Prostate gland (tissue), 2 donors: ENCODE measurements at regions not wholly inside any gene's neighbourhood (a gene's known extent, or its start where the extent isn't known, plus 50 kb on each side); places are given as distances from the start of the nearest gene placed in this dataset.

Experiments
- DNase-seq: peaks from one replicate; pipeline ENCODE4 v3.0.0-alpha.2; 2019; ENCODE audit warnings: low spot score
- H3K27ac ChIP-seq, 2 donors: fragments of 200-600 bp; sonication (generic); 2 replicates each; pipeline ENCODE4 v1.5.1; 2017 to 2019
- H3K27me3 ChIP-seq: fragments of 200-600 bp; sonication (generic); replicated peaks from 2 replicates; pipeline ENCODE4 v1.5.1; 2019; ENCODE audit not compliant: insufficient read depth
- H3K36me3 ChIP-seq, 2 donors: fragments of 200-600 bp; sonication (generic); 1 replicate in 1 of 2; 2 replicates in 1 of 2; pipeline versions ENCODE4 v1.5.1 to v1.8.1; 2017 to 2019
- H3K4me1 ChIP-seq: fragments of 200-600 bp; sonication (generic); replicated peaks from 2 replicates; pipeline ENCODE4 v1.5.1; 2019
- H3K4me3 ChIP-seq, 2 donors: fragments of 200-600 bp; sonication (generic); 2 replicates each; pipeline ENCODE4 v1.5.1; 2017 to 2019
- H3K9me3 ChIP-seq: fragments of 200-600 bp; sonication (generic); 2 replicates; pipeline ENCODE4 v1.5.1; 2017
- POLR2A ChIP-seq: fragments of 450-650 bp; IDR thresholded peaks from one replicate; pipeline ENCODE4 v1.6.1; 2016; ENCODE audit warnings: antibody characterized with exemption, mild to moderate bottlenecking
- POLR2AphosphoS5 ChIP-seq: sonication (generic); formaldehyde crosslinking; IDR thresholded peaks from one replicate; pipeline ENCODE4 v1.6.1; 2017; ENCODE audit warnings: antibody characterized with exemption
- WGBS: methylation state at CpG from one replicate; pipeline ENCODE4 v1.1.5; 2018; 5-methylcytosine and 5-hydroxymethylcytosine counted together
- intact Hi-C: fragments of 100-400 bp; cut with DNase I; formaldehyde crosslinking; loops from one replicate; pipeline ENCODE4 v1.14.2; 2022
- TF ChIP-seq, protein P1 (sequence below), 4 experiments: fragments of 200-600 bp in 2 of 4; fragments of 450-650 bp in 2 of 4; sonication (generic) in 2 of 4; IDR thresholded peaks; 1 replicate in 3 of 4; 2 replicates in 1 of 4; pipeline ENCODE4 v1.5.1; 2016 to 2019; ENCODE audit warnings: antibody characterized with exemption in 4 of 4, mild to moderate bottlenecking in 2 of 4, moderate library complexity in 2 of 4

DNA sequence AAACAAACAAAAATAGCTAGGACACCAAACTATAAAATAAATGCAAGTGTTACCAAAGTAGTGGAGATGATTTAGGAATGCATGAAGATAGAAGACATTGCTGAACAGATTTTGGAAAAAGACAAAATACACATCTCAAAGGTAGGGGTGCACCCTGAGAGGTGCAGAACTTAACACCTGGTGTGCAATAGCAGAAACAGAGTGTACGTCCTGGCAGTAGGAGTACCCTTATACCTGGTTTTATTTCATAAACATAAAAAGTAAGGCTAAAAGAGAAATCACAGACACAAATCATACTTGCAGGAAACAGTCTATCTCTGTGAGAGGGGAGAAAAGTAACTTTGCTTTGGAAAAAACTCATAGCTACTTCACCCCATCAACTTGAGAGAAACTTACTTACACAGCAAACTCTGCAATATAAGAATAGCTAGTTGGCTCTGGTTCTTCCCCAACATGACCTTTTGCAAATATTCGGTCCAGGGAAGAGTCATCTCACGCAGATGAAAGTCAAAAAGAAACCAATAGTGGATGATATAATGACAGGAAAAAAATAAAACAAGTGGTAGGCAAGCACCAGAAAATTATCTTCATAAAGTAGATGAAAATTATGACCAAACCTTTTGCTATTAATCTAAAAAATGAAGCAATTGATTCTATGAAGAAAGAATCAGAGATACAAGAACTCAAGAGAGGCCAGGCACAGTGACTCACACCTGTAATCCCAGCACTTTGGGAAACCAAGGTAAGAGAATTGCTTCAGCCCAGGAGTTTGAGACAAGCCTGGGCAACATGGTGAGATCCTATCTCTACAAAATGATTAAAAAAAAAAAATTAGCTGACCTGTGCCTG, 108.9 kb upstream of the BNIP2 start:
- Histone ChIP-seq H3K4me3 (no peak overlapping the region), H3K9me3 (no peaks in the 10 kb centered on the region), H3K27me3 (peaks cover 2% of the 10 kb centered on the region), H3K27ac (no peak overlapping the region), H3K36me3 (no peaks in the 10 kb centered on the region), H3K4me1 (no peaks in the 10 kb centered on the region)
- WGBS: 80% methylated on average over 3 of the region's 3 CpGs
- no peak for DNase-seq
- TF ChIP-seq POLR2AphosphoS5 (no peak), POLR2A (no peak)
- TF ChIP-seq, protein P1, sequence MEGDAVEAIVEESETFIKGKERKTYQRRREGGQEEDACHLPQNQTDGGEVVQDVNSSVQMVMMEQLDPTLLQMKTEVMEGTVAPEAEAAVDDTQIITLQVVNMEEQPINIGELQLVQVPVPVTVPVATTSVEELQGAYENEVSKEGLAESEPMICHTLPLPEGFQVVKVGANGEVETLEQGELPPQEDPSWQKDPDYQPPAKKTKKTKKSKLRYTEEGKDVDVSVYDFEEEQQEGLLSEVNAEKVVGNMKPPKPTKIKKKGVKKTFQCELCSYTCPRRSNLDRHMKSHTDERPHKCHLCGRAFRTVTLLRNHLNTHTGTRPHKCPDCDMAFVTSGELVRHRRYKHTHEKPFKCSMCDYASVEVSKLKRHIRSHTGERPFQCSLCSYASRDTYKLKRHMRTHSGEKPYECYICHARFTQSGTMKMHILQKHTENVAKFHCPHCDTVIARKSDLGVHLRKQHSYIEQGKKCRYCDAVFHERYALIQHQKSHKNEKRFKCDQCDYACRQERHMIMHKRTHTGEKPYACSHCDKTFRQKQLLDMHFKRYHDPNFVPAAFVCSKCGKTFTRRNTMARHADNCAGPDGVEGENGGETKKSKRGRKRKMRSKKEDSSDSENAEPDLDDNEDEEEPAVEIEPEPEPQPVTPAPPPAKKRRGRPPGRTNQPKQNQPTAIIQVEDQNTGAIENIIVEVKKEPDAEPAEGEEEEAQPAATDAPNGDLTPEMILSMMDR (IDR thresholded peaks at IDR 0.05): no peak
- intact Hi-C loops: no loop called here

DNA sequence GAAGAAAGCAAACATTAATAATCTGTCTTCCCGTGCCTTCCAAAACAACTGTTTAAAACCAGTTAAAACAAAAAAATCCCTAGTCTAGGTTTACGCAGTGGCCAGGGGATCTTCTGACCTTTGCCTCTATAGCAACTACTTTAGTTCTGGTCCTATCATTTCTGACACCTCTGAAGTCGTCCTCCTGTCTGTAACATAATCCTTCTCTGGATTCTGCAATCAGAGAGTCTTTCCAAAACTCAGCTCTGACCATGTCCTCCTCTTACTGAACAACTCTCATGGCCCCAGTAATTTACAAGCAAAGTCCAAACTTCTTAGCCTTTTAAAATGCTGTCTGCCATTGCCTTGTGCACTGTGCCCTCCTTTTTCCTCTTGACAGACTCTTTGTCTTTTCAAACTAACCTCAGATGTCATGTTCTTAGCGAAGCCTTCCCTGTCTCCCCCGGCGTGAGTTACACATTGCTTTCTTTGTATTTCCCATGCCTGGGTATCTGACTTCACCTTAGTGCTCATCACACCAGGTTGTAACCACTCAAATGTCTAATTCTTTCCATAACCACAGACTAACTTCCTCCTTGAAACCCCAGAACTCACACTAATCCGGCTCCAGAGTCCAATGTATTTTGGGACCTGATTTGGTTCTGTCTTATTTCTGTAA, 105.2 kb upstream of the BNIP2 start:
- Histone ChIP-seq H3K36me3 (no peaks in the 10 kb centered on the region), H3K4me1 (no peaks in the 10 kb centered on the region), H3K27me3 (peaks cover 10% of the 10 kb centered on the region), H3K9me3 (no peaks in the 10 kb centered on the region), H3K27ac (no peak overlapping the region), H3K4me3 (no peak overlapping the region)
- TF ChIP-seq POLR2A (no peak), POLR2AphosphoS5 (no peak)
- TF ChIP-seq, protein P1 (IDR thresholded peaks at IDR 0.05): no peak
- intact Hi-C loops: no loop called here
- no peak for DNase-seq
- 35% methylated on average over 7 of the region's 7 CpGs for WGBS

DNA sequence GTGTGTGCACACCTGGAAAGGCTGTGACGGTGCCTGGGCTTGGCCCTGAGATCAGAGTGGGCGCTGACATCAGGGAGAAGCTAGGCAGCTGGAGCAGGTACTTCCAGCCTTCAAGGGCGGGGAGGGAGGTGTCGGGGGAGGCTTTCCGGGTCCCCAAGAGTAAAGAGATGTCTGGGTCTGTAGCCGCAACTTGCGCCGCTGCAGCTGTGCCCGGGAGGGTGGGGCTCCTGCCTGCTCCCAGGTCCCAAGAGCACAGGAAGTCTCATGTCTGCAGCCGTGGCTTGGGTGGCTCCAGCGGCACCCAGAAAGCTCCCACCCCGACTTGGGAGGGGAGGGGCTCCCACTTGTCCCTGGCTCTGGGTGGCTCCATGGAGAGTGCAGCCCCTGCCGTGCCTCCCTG, 103.2 kb upstream of the BNIP2 start:
- DNase-seq: no peak
- H3K4me3 ChIP-seq: no peak overlapping the region
- WGBS: 83% methylated on average over 13 of the region's 13 CpGs
- H3K27ac ChIP-seq: no peak overlapping the region
- H3K9me3 ChIP-seq: no peaks in the 10 kb centered on the region
- no peaks in the 10 kb centered on the region for H3K4me1 ChIP-seq
- TF ChIP-seq POLR2AphosphoS5 (no peak), POLR2A (no peak)
- TF ChIP-seq, protein P1 (IDR thresholded peaks at IDR 0.05): no peak
- peaks cover 10% of the 10 kb centered on the region for H3K27me3 ChIP-seq
- H3K36me3 ChIP-seq: no peaks in the 10 kb centered on the region
- intact Hi-C loops: no loop called here

DNA sequence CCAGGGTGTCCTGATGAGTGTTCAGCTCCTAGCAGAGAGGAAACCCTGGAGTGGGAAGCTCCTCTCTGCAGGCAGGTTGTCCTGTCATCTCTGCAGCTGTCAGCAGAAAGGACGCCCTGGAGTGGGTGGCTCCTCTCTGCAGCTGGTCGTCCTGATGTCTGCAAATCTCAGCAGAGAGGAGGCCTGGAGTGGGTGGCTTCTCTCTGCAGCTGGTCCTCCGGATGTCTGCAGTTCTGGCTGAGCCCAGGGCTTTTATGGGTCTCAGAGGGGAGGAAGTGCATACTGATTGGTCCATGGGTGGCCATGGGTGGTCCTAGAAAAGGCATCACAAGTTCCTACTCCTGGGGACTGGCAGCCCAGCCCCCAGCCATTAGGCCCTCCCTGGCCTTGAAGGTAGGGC, 102.6 kb upstream of the BNIP2 start:
- TF ChIP-seq POLR2AphosphoS5 (no peak), POLR2A (no peak)
- TF ChIP-seq, protein P1 (IDR thresholded peaks at IDR 0.05): no peak
- Histone ChIP-seq H3K36me3 (no peaks in the 10 kb centered on the region), H3K4me3 (no peak overlapping the region), H3K4me1 (no peaks in the 10 kb centered on the region), H3K9me3 (no peaks in the 10 kb centered on the region), H3K27me3 (peaks cover 10% of the 10 kb centered on the region), H3K27ac (no peak overlapping the region)
- WGBS: 47% methylated on average over 3 of the region's 3 CpGs
- no peak for DNase-seq
- intact Hi-C loops: no loop called here
